Activated naive CD4-positive, alpha-beta T cell treated with Interleukin-2 at 50 U/mL for 16 hours (primary cell): ENCODE measurements at regions not wholly inside any gene's neighbourhood (a gene's known extent, or its start where the extent isn't known, plus 50 kb on each side); places are given as distances from the start of the nearest gene placed in this dataset.
A peak's percentile ranks its signal among the peaks of the same experiment; 100 is the strongest.

Source experiments
- DNase-seq: peaks from one replicate; pipeline ENCODE4 v3.0.0-alpha.2; 2020

DNA sequence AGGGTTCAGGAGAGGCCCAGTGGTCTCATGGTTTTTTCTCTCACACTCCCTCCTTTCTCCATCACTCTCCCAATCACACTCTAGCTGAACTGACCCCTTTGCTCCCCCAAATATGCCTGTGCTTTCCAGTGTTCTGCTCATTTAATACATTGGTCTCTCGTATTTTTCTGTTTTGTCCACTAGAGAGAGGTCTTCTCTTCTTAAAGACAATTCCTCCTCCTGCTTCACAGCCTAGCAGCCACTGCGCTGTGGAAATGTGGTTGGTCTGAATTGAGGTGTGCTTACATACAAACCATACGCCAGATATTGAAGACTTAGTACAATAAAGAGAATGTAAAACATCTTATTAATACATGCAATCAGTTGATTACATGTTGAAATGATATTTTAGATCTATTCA lies 60.6 kb upstream of the XCR1 start:
- no peak for DNase-seq

DNA sequence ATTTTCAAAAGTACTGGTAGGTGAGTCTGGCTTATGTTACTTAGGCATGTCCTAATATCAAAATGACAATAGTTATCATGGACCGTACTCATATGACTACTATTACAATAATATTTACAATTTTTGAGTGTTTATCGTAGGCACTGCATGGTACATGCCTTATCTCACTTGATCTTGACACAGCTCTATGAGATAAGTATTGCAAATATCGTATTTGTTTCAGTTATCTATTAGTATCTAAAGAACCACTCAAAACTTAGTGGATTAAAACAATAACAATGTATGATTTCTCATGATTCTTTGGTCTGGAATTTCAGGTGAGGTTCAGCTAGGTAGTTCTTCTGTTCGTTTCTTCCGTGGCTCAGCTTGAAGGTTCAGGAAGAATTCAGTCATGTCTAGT lies 59.7 kb upstream of the XCR1 start:
- DNase-seq, result no peak

DNA sequence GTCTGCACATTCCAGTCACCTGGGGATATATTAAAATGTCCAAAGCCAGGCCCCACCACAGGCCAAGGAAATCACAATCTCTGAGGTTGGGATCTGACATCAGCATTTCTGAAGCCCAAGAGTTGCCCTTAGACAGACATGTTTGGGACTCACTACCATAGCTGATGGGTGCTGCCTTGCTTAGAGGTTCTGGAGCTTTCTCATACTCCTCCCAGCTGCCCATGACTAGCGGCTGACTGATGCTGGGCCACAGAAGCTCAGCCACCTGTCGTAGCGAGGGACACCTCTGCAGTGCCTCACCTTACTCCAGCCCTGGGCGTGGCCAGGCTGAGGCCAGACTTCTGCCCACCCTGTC lies 58.8 kb upstream of the XCR1 start:
- no peak for DNase-seq

DNA sequence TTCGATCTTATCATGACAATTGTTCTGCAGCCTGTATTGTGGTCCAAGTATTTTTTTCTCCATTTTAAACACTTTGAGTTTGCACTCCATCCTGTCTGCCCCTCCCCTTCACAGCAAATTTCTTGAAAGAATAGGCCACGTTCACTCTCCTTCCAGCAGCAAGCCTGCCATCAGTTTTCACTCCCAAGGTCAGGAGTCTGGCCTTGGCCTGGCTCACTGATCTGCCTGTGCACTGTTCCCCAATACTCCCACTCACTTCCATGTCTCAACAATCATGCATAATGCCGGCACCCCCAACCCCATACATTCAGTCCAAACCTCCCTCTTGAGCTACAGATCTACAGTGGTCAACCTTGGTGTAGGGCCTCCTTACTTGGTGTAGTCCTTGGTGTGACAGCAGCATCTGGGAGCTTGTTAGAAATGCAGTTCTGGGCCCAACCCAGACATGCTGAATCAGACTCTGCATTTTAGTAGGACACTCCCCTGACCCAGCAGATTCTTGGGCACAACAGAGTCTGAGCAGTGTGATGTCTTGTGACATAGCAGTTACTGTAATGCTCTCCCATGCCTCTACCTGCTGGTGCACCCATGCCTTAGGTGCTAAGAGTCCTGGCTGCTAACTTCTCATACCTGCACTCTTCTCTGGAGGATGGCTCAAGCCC lies 58.3 kb upstream of the XCR1 start:
- DNase-seq, result no peak

DNA sequence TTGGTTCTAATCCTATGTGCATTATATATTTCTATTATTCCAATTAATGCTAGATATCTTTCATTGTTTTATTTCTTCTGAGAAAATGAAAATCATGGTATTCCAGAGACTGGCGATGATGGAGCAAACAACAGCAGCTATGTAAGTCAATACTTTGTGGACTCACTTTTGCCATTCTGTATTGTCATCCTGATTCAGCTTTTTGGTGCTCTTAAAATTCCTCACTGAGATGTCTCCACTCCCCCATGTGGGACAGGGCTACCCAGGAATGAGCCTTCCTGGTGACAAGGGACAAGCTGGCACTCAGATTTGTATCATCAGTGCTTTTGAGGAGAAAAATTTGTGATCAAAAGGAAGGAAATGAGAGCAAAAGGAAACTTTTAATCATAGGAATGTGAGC lies 56.7 kb upstream of the XCR1 start:
- no peak for DNase-seq

DNA sequence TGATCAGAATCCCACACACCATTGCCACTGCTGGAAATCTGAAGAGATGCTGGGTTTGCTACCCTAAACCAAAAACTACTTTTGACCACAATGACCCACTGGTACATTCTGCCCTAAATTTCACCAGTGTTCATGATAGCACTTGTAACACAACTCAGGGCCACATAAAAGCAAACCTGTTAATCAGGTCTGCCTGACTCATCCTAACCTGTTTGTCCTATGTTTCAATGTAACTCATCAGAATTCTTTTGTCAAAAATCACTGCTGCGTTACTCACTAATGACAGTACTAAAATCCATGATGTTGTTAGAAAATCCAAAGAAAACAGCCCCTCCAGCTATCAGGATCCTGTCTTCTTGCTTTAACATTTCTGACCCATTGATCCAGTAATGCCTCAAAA lies 55.6 kb upstream of the XCR1 start:
- no peak for DNase-seq

DNA sequence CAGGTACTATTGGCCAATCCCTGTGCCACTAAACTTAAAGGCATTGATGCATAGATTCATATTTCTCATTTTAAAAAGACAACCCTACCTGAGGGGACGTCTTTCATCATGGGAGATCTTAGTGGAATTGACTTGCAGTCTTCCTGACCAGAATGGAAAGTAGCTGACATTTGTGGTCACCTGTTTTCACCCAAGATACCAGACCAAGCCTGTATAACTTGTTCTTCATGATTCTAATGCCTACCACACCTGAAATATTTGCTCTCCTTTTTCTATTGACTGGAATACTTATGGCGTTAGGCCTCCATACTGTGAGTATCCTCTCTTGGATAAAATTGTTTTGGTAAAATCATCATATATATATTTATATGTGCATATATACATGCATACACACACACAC lies 54.7 kb upstream of the XCR1 start:
- DNase-seq, result no peak

DNA sequence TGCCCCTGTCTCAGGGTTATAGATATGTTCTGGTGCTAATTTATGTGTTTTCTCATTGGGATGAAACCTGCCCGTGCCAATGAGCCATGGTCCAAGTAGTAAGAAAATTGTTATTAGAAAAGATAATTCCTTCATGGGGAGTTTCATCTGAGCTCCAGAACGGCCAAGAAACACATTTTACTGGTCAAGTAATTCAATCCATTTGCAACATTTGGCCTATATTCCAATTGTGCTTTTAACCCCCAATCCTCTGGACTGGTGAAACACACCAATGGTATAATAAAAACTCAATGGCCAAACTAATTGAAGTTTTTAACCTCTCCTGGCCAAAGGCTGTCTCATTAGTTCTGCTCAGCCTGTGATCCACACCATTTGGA lies 53.7 kb upstream of the XCR1 start:
- DNase-seq, result no peak

DNA sequence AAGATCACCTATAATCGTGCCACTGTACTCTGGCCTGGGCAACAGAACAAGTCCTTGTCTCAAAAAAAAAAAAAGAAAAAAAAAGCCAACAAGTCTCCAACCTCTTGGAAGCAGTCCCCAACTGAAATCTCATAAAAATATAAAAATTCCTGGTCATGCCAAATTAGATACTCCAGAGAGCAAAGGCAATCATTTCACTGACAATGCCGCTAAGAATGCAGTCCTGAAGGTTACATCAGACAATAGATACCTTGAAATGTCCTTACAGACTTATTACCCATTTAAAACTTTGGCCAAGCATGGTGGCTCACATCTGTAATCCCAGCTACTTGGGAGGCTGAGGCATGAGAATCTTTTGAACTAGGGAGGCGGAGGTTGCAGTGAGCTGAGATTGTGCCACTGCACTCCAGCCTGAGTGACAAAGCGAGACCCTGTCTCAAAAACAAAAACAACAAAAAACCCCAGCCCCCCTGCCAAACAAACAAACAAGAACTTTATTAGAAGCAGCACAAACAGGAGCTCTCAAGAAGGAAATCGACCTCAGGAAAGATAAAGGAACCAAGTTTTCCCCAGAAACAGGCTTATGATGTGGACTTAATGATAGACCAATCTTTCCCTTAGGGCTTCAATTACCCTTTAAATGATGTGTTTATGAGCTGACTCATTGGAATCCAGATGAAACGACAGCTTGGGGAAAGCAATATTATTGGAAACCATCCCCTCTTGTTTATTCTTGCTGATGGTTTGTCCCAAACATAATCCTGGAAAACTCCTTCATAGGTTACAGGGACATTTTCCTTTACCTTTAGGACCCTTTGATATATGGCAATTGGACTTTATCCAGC lies 53.1 kb upstream of the XCR1 start:
- DNase-seq, result no peak

DNA sequence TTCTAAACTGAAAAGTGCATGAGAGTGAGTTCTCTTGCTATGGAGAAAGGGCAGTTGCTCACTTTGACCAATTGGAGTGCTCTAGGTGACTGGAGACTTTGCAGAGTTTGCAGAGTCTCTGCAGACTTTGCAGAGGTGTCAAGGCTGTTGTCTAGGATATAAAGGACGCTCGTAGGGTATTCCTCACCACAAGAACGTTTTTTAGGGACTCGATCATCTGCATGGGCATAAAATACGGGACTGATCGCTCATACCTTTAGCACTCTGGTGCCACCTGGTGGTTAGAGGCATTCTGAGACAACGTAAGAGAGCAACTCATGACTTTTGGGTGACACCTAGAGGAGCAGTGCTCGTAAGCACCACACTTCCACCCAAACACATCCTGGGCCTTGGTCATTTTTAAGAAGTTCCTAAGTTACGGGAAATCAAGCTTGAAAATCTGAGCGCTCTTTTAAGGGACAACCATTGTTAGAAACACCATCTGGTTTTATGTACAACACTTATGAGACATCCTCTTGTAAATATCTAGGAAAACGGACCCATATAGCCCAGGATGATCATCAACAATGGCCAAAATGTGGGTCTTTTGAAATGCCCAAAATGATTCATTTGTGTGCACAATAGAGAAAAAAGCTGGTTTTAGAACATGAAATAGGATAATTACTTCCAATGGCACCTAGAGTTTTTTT lies 51.6 kb upstream of the XCR1 start:
- DNase-seq, result peak; percentile 87
